ENCODE measurements at regions not wholly inside any gene's neighbourhood (a gene's known extent, or its start where the extent isn't known, plus 50 kb on each side); places are given as distances from the start of the nearest gene placed in this dataset.
"Not testable (repeated sequence)": the region's sequence is repeated elsewhere in the genome, so short reads cannot be mapped to it uniquely, and the experiment has no call there.

DNA sequence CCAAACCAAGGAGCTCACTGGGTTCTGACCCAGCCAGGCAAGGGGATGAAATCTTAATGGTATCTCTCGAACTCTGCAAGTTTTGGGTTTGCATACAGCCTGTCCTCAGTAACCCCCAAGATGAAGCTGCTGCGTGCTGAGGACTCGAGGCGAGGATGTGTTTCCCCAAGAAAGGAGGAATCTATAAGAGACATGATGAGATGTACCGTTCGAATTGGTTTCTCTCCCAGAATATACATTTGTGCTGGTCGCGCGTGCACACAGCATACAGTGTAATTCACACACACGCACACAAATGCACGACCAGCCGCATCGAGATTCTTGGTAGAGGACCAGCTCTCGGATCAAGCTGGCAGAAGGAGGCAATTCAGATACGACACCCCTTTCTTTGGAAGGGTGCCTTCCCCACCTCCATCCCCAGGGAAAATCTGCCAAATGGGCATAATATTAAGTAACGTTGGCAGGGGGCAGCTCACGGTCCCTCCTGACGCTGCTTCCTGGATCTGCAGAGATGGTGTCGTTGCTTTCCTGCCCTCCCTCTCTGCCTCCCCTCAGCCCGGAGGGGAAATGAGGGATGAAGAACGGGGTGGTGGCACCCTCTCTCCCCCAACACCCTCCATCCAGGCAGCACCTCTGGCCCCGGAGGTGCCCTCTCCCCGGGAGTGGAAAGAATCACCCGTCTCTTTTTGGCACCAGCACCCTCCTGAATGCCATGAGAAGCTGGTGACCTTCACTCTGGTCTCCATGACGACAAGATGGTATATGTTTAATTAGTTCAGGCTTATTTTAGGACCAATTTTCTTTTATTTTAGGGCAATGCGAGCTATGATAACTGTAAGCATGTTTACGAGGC, 310.2 kb downstream of the ZNF536 start:
- peaks cover 0 to 13% (median 6%) of the 10 kb centered on the region in 4 donors for H3K4me1 ChIP-seq
- 57 to 61% methylated on average over 27 of the region's 27 CpGs for WGBS, 2 donors
- H3K27me3 ChIP-seq = no peaks in the 10 kb centered on the region
- DNase-seq (no peak), ATAC-seq (ENCODE audit: low FRiP score in 2 of 2) (no peak)
- TF ChIP-seq, protein P1, sequence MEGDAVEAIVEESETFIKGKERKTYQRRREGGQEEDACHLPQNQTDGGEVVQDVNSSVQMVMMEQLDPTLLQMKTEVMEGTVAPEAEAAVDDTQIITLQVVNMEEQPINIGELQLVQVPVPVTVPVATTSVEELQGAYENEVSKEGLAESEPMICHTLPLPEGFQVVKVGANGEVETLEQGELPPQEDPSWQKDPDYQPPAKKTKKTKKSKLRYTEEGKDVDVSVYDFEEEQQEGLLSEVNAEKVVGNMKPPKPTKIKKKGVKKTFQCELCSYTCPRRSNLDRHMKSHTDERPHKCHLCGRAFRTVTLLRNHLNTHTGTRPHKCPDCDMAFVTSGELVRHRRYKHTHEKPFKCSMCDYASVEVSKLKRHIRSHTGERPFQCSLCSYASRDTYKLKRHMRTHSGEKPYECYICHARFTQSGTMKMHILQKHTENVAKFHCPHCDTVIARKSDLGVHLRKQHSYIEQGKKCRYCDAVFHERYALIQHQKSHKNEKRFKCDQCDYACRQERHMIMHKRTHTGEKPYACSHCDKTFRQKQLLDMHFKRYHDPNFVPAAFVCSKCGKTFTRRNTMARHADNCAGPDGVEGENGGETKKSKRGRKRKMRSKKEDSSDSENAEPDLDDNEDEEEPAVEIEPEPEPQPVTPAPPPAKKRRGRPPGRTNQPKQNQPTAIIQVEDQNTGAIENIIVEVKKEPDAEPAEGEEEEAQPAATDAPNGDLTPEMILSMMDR (IDR thresholded peaks at IDR 0.05) = no peak
- no peak for TF ChIP-seq POLR2A (IDR thresholded peaks at IDR 0.05)
- no peak for TF ChIP-seq EP300 (IDR thresholded peaks at IDR 0.05)
- no peak for TF ChIP-seq POLR2AphosphoS5 (IDR thresholded peaks at IDR 0.05)
- no peaks in the 10 kb centered on the region for H3K9me3 ChIP-seq
- H3K4me3 ChIP-seq = no peak overlapping the region
- H3K36me3 ChIP-seq = no peaks in the 10 kb centered on the region
- no peak overlapping the region for H3K27ac ChIP-seq

DNA sequence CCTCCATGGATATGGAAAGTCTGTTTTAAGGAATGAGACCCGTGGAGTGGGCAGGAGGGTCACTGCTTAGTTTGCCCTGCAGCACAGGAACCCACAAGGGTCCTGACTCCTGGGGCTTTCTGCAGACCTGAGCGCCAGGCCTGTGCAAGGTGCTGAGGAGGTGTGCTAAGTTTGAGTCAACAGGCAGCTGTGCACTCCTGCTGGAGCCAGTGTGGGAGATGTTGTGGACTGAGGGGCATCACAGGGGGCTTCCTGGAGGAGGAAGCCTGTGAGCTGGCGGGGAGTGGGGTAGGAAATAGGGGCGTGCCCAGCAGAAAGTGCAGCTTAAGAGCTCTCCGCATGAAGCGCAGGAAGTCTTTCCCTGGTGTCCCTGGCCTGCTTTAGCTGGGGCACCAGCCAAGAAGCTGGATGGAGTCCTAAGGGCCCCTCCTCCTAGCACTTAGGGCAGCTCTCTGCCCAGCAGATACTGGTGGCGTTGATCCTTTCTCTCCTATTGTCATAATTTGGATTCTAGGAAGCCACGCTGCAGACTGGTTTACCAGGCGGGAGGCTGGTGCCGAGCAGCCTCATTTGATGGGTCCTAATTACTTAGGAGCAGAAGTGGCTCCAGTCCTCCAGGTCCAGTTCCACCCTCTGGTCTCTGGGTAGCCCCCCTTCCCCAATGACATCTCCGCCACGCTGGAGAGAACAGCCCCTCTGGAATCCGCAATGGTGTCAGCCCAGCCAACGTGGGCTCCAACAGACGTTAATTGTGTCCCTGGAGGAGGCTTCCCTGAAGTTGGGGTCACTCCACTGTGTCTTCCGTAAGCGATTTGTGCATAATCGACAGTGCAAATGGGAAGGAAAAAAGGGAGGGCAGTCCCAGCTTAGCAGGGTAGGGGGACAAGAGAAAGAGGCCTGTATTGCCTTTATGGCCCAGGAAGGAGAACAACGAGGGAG, 309.2 kb downstream of the ZNF536 start:
- no peak for DNase-seq

DNA sequence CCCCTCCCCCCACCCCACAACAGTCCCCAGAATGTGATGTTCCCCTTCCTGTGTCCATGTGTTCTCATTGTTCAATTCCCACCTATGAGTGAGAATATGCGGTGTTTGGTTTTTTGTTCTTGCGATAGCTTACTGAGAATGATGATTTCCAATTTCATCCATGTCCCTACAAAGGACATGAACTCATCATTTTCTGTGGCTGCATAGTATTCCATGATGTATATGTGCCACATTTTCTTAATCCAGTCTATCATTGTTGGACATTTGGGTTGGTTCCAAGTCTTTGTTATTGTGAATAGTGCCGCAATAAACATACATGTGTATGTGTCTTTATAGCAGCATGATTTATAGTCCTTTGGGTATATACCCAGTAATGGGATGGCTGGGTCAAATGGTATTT, 308.2 kb downstream of the ZNF536 start:
- not testable (repeated sequence) for H3K9me3 ChIP-seq; H3K4me3 ChIP-seq; DNase-seq; H3K36me3 ChIP-seq; H3K27ac ChIP-seq; H3K4me1 ChIP-seq; H3K27me3 ChIP-seq; ATAC-seq (ENCODE audit: low FRiP score in 2 of 2)
- 83 to 85% methylated on average over 1 to 3 of the region's 3 CpGs for WGBS, 2 donors

More for the DNA sequence above, 309.2 kb downstream of the ZNF536 start:
- H3K4me3 ChIP-seq = no peak overlapping the region
- TF ChIP-seq EP300 (IDR thresholded peaks at IDR 0.05) (no peak), POLR2A (IDR thresholded peaks at IDR 0.05) (no peak), POLR2AphosphoS5 (IDR thresholded peaks at IDR 0.05) (no peak)
- TF ChIP-seq, protein P1 (IDR thresholded peaks at IDR 0.05) = no peak
- H3K27ac ChIP-seq = no peak overlapping the region
- no peaks in the 10 kb centered on the region for H3K27me3 ChIP-seq
- peaks cover 0 to 5% (median 3%) of the 10 kb centered on the region in 4 donors for H3K4me1 ChIP-seq
- no peak for ATAC-seq (ENCODE audit: low FRiP score in 2 of 2)
- 70% methylated on average over 12 to 19 of the region's 19 CpGs for WGBS, 2 donors
- no peaks in the 10 kb centered on the region for H3K36me3 ChIP-seq
- H3K9me3 ChIP-seq = no peaks in the 10 kb centered on the region

DNA sequence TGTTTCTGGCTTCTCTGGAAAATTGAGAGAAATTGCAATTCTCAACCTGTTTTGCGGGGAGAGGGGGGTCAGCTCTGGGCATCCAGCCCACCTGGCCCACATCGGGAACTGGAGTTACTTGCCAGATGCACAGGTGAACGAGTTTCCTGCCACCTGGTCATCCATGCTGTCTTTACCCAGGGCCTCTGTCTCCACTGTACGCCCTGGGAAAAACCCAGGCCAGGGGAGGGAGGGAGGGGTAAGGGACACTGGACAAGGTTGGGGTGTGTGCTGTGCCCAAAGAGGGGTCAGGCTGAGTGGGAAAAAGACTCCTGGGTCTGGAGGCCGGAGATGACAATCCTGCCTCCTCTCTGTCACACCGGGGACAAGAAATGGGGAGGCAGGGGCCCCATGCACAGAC, 307.6 kb downstream of the ZNF536 start:
- Histone ChIP-seq H3K36me3 (no peaks in the 10 kb centered on the region), H3K4me1 (peaks cover 0 to 4% (median 2%) of the 10 kb centered on the region in 4 donors), H3K27ac (no peak overlapping the region), H3K4me3 (no peak overlapping the region), H3K27me3 (no peaks in the 10 kb centered on the region), H3K9me3 (no peaks in the 10 kb centered on the region)
- ATAC-seq (ENCODE audit: low FRiP score in 2 of 2) = no peak
- no peak for DNase-seq
- TF ChIP-seq, protein P1 (IDR thresholded peaks at IDR 0.05) = no peak
- TF ChIP-seq EP300 (IDR thresholded peaks at IDR 0.05) = no peak
- TF ChIP-seq POLR2A (IDR thresholded peaks at IDR 0.05) = no peak
- no peak for TF ChIP-seq POLR2AphosphoS5 (IDR thresholded peaks at IDR 0.05)
- WGBS, 2 donors = 67 to 93% methylated on average over 4 to 6 of the region's 6 CpGs

DNA sequence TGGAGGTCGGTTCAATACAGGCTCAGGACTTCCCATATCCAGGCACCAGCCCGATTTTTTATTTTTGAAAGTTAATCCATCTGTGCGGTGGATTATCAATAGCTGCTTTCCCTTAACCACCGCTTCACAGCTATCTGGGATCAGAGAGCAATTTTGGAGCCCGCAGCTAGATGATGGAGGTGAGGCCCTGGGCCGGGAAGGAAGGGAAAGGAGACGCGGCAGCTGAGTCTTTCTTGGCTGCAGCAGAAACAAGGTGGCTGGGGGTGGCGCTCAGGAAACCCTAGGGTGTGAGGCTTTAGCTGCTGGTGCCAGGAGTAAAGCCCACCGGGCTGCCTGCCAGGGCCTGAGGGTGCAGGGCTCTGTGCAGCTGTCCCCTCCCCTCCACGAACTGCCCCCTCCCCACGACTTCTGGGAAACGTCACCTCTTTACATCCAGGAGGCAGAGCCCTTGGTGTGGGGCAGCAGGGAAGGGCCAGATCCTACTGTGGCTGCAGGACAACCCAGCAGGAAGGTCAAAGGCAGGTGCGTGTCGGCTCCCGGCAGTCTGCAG, 307.0 kb downstream of the ZNF536 start:
- ATAC-seq (ENCODE audit: low FRiP score in 2 of 2) = no peak
- H3K27ac ChIP-seq = no peak overlapping the region
- H3K36me3 ChIP-seq = no peaks in the 10 kb centered on the region
- H3K4me1 ChIP-seq = peaks cover 0 to 4% (median 2%) of the 10 kb centered on the region in 4 donors
- peak in 1 of 2 donors; percentile 45 for DNase-seq
- TF ChIP-seq, protein P1 (IDR thresholded peaks at IDR 0.05) = no peak
- no peak for TF ChIP-seq EP300 (IDR thresholded peaks at IDR 0.05)
- no peak for TF ChIP-seq POLR2A (IDR thresholded peaks at IDR 0.05)
- no peak for TF ChIP-seq POLR2AphosphoS5 (IDR thresholded peaks at IDR 0.05)
- no peak overlapping the region for H3K4me3 ChIP-seq
- 68 to 74% methylated on average over 8 to 16 of the region's 16 CpGs for WGBS, 2 donors
- no peaks in the 10 kb centered on the region for H3K27me3 ChIP-seq
- no peaks in the 10 kb centered on the region for H3K9me3 ChIP-seq
